H1 (cell line): ENCODE measurements at regions not wholly inside any gene's neighbourhood (a gene's known extent, or its start where the extent isn't known, plus 50 kb on each side); places are given as distances from the start of the nearest gene placed in this dataset.

ENCODE experiments used
- CTCF ChIA-PET: fragments of 300-600 bp; sonication (Branson Sonifier 250); formaldehyde crosslinking; loops from one replicate; lab custom pipeline; 2021; ENCODE audit not compliant: partially characterized antibody; lab: Charles Lee
- POLR2A ChIA-PET: fragments of 300-600 bp; sonication (Branson Sonifier 250); formaldehyde crosslinking; loops from one replicate; lab custom pipeline; 2021; ENCODE audit warnings: inconsistent platforms; ENCODE audit not compliant: partially characterized antibody; lab: Charles Lee
- DNase-seq, 2 experiments: peaks; one replicate each; pipeline versions ENCODE4 v3.0.0 to v3.0.0-alpha.2; 2010 to 2022; ENCODE audit warnings: low spot score in 2 of 2, low read depth in 1 of 2, mixed read lengths in 1 of 2
- FAIRE-seq: peaks from 2 replicates; lab custom pipeline; 2011; peaks lifted over from hg19 to GRCh38; lab: Jason Lieb, UNC
- H2AFZ ChIP-seq: 2 replicates; pipeline ENCODE4 v1.8.1; 2012; ENCODE audit warnings: low read length, inconsistent platforms
- H2AK5ac ChIP-seq: 2 replicates; pipeline ENCODE4 v1.6.1; 2013; ENCODE audit warnings: low read depth, low read length
- H2BK120ac ChIP-seq: replicated peaks from 2 replicates; pipeline ENCODE3; 2013; ENCODE audit warnings: low read depth, low read length, inconsistent platforms
- H2BK12ac ChIP-seq: 2 replicates; pipeline ENCODE4 v1.6.1; 2013; ENCODE audit warnings: low read depth, low read length
- H2BK15ac ChIP-seq: 2 replicates; pipeline ENCODE4 v1.6.1; 2013; ENCODE audit warnings: low read length
- H2BK20ac ChIP-seq: 2 replicates; pipeline ENCODE4 v1.6.1; 2013; ENCODE audit warnings: low read length
- H2BK5ac ChIP-seq: 2 replicates; pipeline ENCODE4 v1.6.1; 2013; ENCODE audit warnings: low read depth, low read length
- H3K14ac ChIP-seq: 2 replicates; pipeline ENCODE4 v1.6.1; 2013; ENCODE audit warnings: inconsistent platforms; ENCODE audit not compliant: insufficient read length
- H3K18ac ChIP-seq: 2 replicates; pipeline ENCODE4 v1.6.1; 2013; ENCODE audit warnings: low read length; ENCODE audit errors: extremely low read depth
- H3K23ac ChIP-seq: 2 replicates; pipeline ENCODE4 v1.6.1; 2013; ENCODE audit warnings: inconsistent platforms; ENCODE audit not compliant: insufficient read length
- H3K23me2 ChIP-seq: 2 replicates; pipeline ENCODE4 v1.6.1; 2013; ENCODE audit warnings: low read depth, low read length
- H3K27ac ChIP-seq: 2 replicates; pipeline ENCODE4 v1.6.1; 2011; ENCODE audit warnings: low read depth, low read length, inconsistent platforms
- H3K27me3 ChIP-seq, 4 experiments: replicated peaks in 1 of 4; 1 replicate in 1 of 4; 2 replicates in 3 of 4; pipeline versions ENCODE4 v1.6.1 to v1.8.1; 2011 to 2013; ENCODE audit warnings: low read length in 3 of 4, mild to moderate bottlenecking in 3 of 4, inconsistent platforms in 2 of 4, mixed read lengths in 2 of 4, moderate library complexity in 1 of 4; ENCODE audit not compliant: control insufficient read depth in 3 of 4, insufficient read depth in 3 of 4; ENCODE audit errors: extremely low read depth in 1 of 4
- H3K36me3 ChIP-seq, 4 experiments: 2 replicates each; pipeline versions ENCODE4 v1.6.1 to v1.8.1; 2011 to 2013; ENCODE audit warnings: mild to moderate bottlenecking in 4 of 4, low read length in 3 of 4, moderate library complexity in 2 of 4, control low read depth in 1 of 4, inconsistent platforms in 1 of 4; ENCODE audit not compliant: insufficient read depth in 4 of 4, control insufficient read depth in 2 of 4
- H3K4ac ChIP-seq: replicated peaks from 2 replicates; pipeline ENCODE3; 2013; ENCODE audit warnings: low read length, low read depth, mixed read lengths, inconsistent platforms; ENCODE audit not compliant: insufficient read length
- H3K4me1 ChIP-seq, 4 experiments: replicated peaks in 1 of 4; 1 replicate in 1 of 4; 2 replicates in 3 of 4; pipeline versions ENCODE4 v1.6.1 to v1.8.1; 2011 to 2013; ENCODE audit warnings: low read length in 3 of 4, inconsistent platforms in 2 of 4, mixed read lengths in 1 of 4; ENCODE audit not compliant: insufficient read depth in 4 of 4, control insufficient read depth in 3 of 4
- H3K4me2 ChIP-seq, 2 experiments: 2 replicates each; pipeline versions ENCODE4 v1.6.1 to v1.8.1; 2011 to 2013; ENCODE audit warnings: low read depth in 2 of 2, low read length in 2 of 2, control low read depth in 1 of 2, inconsistent platforms in 1 of 2, mild to moderate bottlenecking in 1 of 2; ENCODE audit not compliant: insufficient read depth in 1 of 2
- H3K4me3 ChIP-seq, 4 experiments: fragments of 200-600, 300-600 bp in 1 of 4; sonication (generic), shearing (Covaris generic), sonication (Bioruptor Twin) in 1 of 4; 2 replicates each; pipeline versions ENCODE4 v1.5.1 to v1.8.1; 2011 to 2016; ENCODE audit warnings: low read length in 4 of 4, low read depth in 3 of 4, control low read depth in 2 of 4, inconsistent platforms in 2 of 4, mild to moderate bottlenecking in 2 of 4, mixed read lengths in 1 of 4, moderate library complexity in 1 of 4; ENCODE audit not compliant: insufficient read depth in 2 of 4; ENCODE audit errors: extremely low read depth in 1 of 4
- H3K56ac ChIP-seq: replicated peaks from 2 replicates; pipeline ENCODE3; 2013; ENCODE audit warnings: low read depth, mild to moderate bottlenecking, mixed read lengths, low read length, inconsistent platforms; ENCODE audit not compliant: insufficient read length
- H3K79me1 ChIP-seq: 2 replicates; pipeline ENCODE4 v1.6.1; 2013; ENCODE audit warnings: low read depth, low read length, control low read depth
- H3K79me2 ChIP-seq, 2 experiments: 2 replicates each; pipeline versions ENCODE4 v1.6.1 to v1.8.1; 2012 to 2013; ENCODE audit warnings: low read length in 2 of 2, mild to moderate bottlenecking in 2 of 2, inconsistent platforms in 1 of 2; ENCODE audit not compliant: insufficient read depth in 2 of 2, control insufficient read depth in 1 of 2
- H3K9ac ChIP-seq, 4 experiments: replicated peaks in 1 of 4; 1 replicate in 1 of 4; 2 replicates in 3 of 4; pipeline versions ENCODE4 v1.6.1 to v1.8.1; 2011 to 2013; ENCODE audit warnings: low read depth in 3 of 4, low read length in 3 of 4, control low read depth in 2 of 4, mild to moderate bottlenecking in 2 of 4, moderate library complexity in 2 of 4, inconsistent platforms in 1 of 4; ENCODE audit errors: extremely low read depth in 1 of 4
- H3K9me3 ChIP-seq, 2 experiments: 2 replicates each; pipeline versions ENCODE4 v1.6.1 to v1.8.1; 2012 to 2013; ENCODE audit warnings: mild to moderate bottlenecking in 2 of 2, moderate library complexity in 2 of 2, control low read depth in 1 of 2, inconsistent platforms in 1 of 2, low read depth in 1 of 2, low read length in 1 of 2, mixed read lengths in 1 of 2; ENCODE audit not compliant: insufficient read depth in 2 of 2
- H4K20me1 ChIP-seq, 2 experiments: replicated peaks in 1 of 2; 2 replicates each; pipeline versions ENCODE3 to v1.8.1; 2011 to 2013; ENCODE audit warnings: inconsistent platforms in 2 of 2, low read length in 2 of 2, mild to moderate bottlenecking in 1 of 2; ENCODE audit not compliant: insufficient read depth in 2 of 2, control insufficient read depth in 1 of 2
- H4K5ac ChIP-seq: 2 replicates; pipeline ENCODE4 v1.6.1; 2013; ENCODE audit warnings: low read length, low read depth, mixed read lengths, inconsistent platforms; ENCODE audit not compliant: insufficient read length
- H4K8ac ChIP-seq: 2 replicates; pipeline ENCODE4 v1.8.0; 2013; ENCODE audit warnings: mild to moderate bottlenecking, moderate library complexity, low read length, inconsistent platforms; ENCODE audit not compliant: insufficient read depth; ENCODE audit errors: extremely low read depth
- H4K91ac ChIP-seq: replicated peaks from 2 replicates; pipeline ENCODE3; 2013; ENCODE audit warnings: low read length, mixed read lengths, inconsistent platforms; ENCODE audit not compliant: insufficient read length
- CHD7 ChIP-seq: fragments of 300-600 bp; sonication (generic); IDR thresholded peaks from 2 replicates; pipeline ENCODE4 v1.7.1; 2012; ENCODE audit warnings: low read length, moderate library complexity, mild to moderate bottlenecking, inconsistent platforms; ENCODE audit not compliant: insufficient replicate concordance
- WGBS, 2 experiments: shearing (Covaris generic) in 1 of 2; methylation state at CpG; one replicate each; pipeline versions ENCODE4 v1.1.6 to v1.1.7; 2013 to 2015; ENCODE audit warnings: low lambda C conversion rate in 2 of 2, mixed read lengths in 2 of 2, inconsistent platforms in 1 of 2, low coverage in 1 of 2, missing lambda C conversion rate in 1 of 2; ENCODE audit not compliant: insufficient replicate concordance in 2 of 2, insufficient coverage in 1 of 2, insufficient read length in 1 of 2; ENCODE audit errors: extremely low coverage in 1 of 2, missing lambda C conversion rate in 1 of 2; 5-methylcytosine and 5-hydroxymethylcytosine counted together

GRCh38 chr2:31696068-31696467, 115.3 kb upstream of the SRD5A2 start:
- H4K20me1 ChIP-seq, result no peaks in the 10 kb centered on the region
- CTCF ChIA-PET, result interaction anchor here (0.6 kb wide), 1 partner anchor 364 kb away, joined by 4 read pairs; no protein-coding TSS in a partner anchor
- POLR2A ChIA-PET, result no interaction called here
- no peak overlapping the region for H3K23ac ChIP-seq
- FAIRE-seq (no peak), DNase-seq (no peak)
- H3K79me1 ChIP-seq, result no peaks in the 10 kb centered on the region
- H3K4me3 ChIP-seq, result no peak overlapping the region
- H3K23me2 ChIP-seq, result no peaks in the 10 kb centered on the region
- peaks cover 0 to 4% (median 0%) of the 10 kb centered on the region in 4 experiments; a peak in 1 of 8 replicates for H3K36me3 ChIP-seq
- no peak overlapping the region for H4K91ac ChIP-seq
- 85% methylated on average over 1 of the region's 1 CpG; no CpG with 5 or more reads in 1 of the 2 experiments for WGBS, 2 experiments
- no peak overlapping the region for H4K5ac ChIP-seq
- H3K4ac ChIP-seq, result no peak overlapping the region
- H3K9ac ChIP-seq, result no peak overlapping the region
- no peak overlapping the region for H2BK12ac ChIP-seq
- H4K8ac ChIP-seq, result no peak overlapping the region
- no peak overlapping the region for H3K56ac ChIP-seq
- H2BK20ac ChIP-seq, result no peak overlapping the region
- no peaks in the 10 kb centered on the region for H3K79me2 ChIP-seq
- H3K27ac ChIP-seq, result no peak overlapping the region
- H2BK120ac ChIP-seq, result no peak overlapping the region
- H2BK15ac ChIP-seq, result no peak overlapping the region
- H3K9me3 ChIP-seq, result peaks cover 70 to 73% of the 10 kb centered on the region in 2 experiments
- no peak overlapping the region for H3K18ac ChIP-seq
- H3K4me2 ChIP-seq, result no peak overlapping the region
- H2AFZ ChIP-seq, result no peak overlapping the region
- H2BK5ac ChIP-seq, result no peak overlapping the region
- H3K27me3 ChIP-seq, result no peaks in the 10 kb centered on the region
- no peak overlapping the region for H2AK5ac ChIP-seq
- no peak overlapping the region for H3K14ac ChIP-seq
- no peaks in the 10 kb centered on the region for H3K4me1 ChIP-seq
- TF ChIP-seq CHD7, result no peak
